ENCODE measurements at regions not wholly inside any gene's neighbourhood (a gene's known extent, or its start where the extent isn't known, plus 50 kb on each side); places are given as distances from the start of the nearest gene placed in this dataset.

GRCh38 chr3:43885908-43886618 lies 195.3 kb downstream of the ABHD5 start:
- TF ChIP-seq, protein P1, sequence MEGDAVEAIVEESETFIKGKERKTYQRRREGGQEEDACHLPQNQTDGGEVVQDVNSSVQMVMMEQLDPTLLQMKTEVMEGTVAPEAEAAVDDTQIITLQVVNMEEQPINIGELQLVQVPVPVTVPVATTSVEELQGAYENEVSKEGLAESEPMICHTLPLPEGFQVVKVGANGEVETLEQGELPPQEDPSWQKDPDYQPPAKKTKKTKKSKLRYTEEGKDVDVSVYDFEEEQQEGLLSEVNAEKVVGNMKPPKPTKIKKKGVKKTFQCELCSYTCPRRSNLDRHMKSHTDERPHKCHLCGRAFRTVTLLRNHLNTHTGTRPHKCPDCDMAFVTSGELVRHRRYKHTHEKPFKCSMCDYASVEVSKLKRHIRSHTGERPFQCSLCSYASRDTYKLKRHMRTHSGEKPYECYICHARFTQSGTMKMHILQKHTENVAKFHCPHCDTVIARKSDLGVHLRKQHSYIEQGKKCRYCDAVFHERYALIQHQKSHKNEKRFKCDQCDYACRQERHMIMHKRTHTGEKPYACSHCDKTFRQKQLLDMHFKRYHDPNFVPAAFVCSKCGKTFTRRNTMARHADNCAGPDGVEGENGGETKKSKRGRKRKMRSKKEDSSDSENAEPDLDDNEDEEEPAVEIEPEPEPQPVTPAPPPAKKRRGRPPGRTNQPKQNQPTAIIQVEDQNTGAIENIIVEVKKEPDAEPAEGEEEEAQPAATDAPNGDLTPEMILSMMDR (conservative IDR thresholded peaks at IDR 0.05; ENCODE audit: low read length) = no peak
- no peak for TF ChIP-seq EZH2phosphoT487 (IDR thresholded peaks at IDR 0.05; ENCODE audit: borderline replicate concordance)
- Histone ChIP-seq H3K4me1 (ENCODE audit: insufficient read depth, low read length, poor library complexity, severe bottlenecking) (no peaks in the 10 kb centered on the region), H3K36me3 (ENCODE audit: insufficient read depth, low read length) (no peaks in the 10 kb centered on the region), H4K20me1 (ENCODE audit: insufficient read depth, low read length, poor library complexity, severe bottlenecking) (no peaks in the 10 kb centered on the region), H3K9ac (ENCODE audit: low read depth, low read length, poor library complexity, severe bottlenecking) (no peak overlapping the region), H3K27me3 (ENCODE audit: insufficient read depth, low read length, poor library complexity, severe bottlenecking) (no peaks in the 10 kb centered on the region), H2AFZ (ENCODE audit: low read length) (no peak overlapping the region), H3K9me3 (ENCODE audit: insufficient read depth, low read depth, low read length) (no peaks in the 10 kb centered on the region), H3K79me2 (ENCODE audit: insufficient read depth, low read length) (no peaks in the 10 kb centered on the region), H3K9me2 (replicated peaks; ENCODE audit: low read depth, low read length) (no peaks in the 10 kb centered on the region), H3K4me2 (ENCODE audit: low read depth, low read length, poor library complexity, severe bottlenecking) (no peak overlapping the region), H3F3A (ENCODE audit: low read depth) (no peaks in the 10 kb centered on the region), H3K4me3 (ENCODE audit: low read length, poor library complexity, severe bottlenecking) (no peak overlapping the region)

- no peaks in the 10 kb centered on the region for H3K9me2 ChIP-seq (replicated peaks; ENCODE audit: low read depth, low read length)
- no peaks in the 10 kb centered on the region for H4K20me1 ChIP-seq (ENCODE audit: insufficient read depth, low read length, poor library complexity, severe bottlenecking)
- TF ChIP-seq, protein P1 (conservative IDR thresholded peaks at IDR 0.05; ENCODE audit: low read length) = no peak
- TF ChIP-seq EZH2phosphoT487 (IDR thresholded peaks at IDR 0.05; ENCODE audit: borderline replicate concordance) = no peak
- no peaks in the 10 kb centered on the region for H3K27me3 ChIP-seq (ENCODE audit: insufficient read depth, low read length, poor library complexity, severe bottlenecking)
- no peaks in the 10 kb centered on the region for H3K79me2 ChIP-seq (ENCODE audit: insufficient read depth, low read length)
- H3F3A ChIP-seq (ENCODE audit: low read depth) = no peaks in the 10 kb centered on the region
- H3K9ac ChIP-seq (ENCODE audit: low read depth, low read length, poor library complexity, severe bottlenecking) = no peak overlapping the region
- no peak overlapping the region for H3K4me2 ChIP-seq (ENCODE audit: low read depth, low read length, poor library complexity, severe bottlenecking)
- no peak overlapping the region for H2AFZ ChIP-seq (ENCODE audit: low read length)
- no peaks in the 10 kb centered on the region for H3K36me3 ChIP-seq (ENCODE audit: insufficient read depth, low read length)
- H3K9me3 ChIP-seq (ENCODE audit: insufficient read depth, low read depth, low read length) = no peaks in the 10 kb centered on the region
- H3K4me3 ChIP-seq (ENCODE audit: low read length, poor library complexity, severe bottlenecking) = no peak overlapping the region
- no peaks in the 10 kb centered on the region for H3K4me1 ChIP-seq (ENCODE audit: insufficient read depth, low read length, poor library complexity, severe bottlenecking)
Measured at GRCh38 chr3:43892061-43892460, 201.3 kb downstream of the ABHD5 start.

- Histone ChIP-seq H3K4me2 (ENCODE audit: low read depth, low read length, poor library complexity, severe bottlenecking) (no peak overlapping the region), H3K27me3 (ENCODE audit: insufficient read depth, low read length, poor library complexity, severe bottlenecking) (no peaks in the 10 kb centered on the region), H3K4me1 (ENCODE audit: insufficient read depth, low read length, poor library complexity, severe bottlenecking) (no peaks in the 10 kb centered on the region), H2AFZ (ENCODE audit: low read length) (no peak overlapping the region), H3K9me2 (replicated peaks; ENCODE audit: low read depth, low read length) (no peaks in the 10 kb centered on the region), H4K20me1 (ENCODE audit: insufficient read depth, low read length, poor library complexity, severe bottlenecking) (no peaks in the 10 kb centered on the region), H3K79me2 (ENCODE audit: insufficient read depth, low read length) (no peaks in the 10 kb centered on the region), H3K9ac (ENCODE audit: low read depth, low read length, poor library complexity, severe bottlenecking) (no peak overlapping the region), H3K9me3 (ENCODE audit: insufficient read depth, low read depth, low read length) (no peaks in the 10 kb centered on the region), H3K4me3 (ENCODE audit: low read length, poor library complexity, severe bottlenecking) (no peak overlapping the region), H3F3A (ENCODE audit: low read depth) (no peaks in the 10 kb centered on the region), H3K36me3 (ENCODE audit: insufficient read depth, low read length) (no peaks in the 10 kb centered on the region)
- TF ChIP-seq, protein P1 (conservative IDR thresholded peaks at IDR 0.05; ENCODE audit: low read length) = no peak
- no peak for TF ChIP-seq EZH2phosphoT487 (IDR thresholded peaks at IDR 0.05; ENCODE audit: borderline replicate concordance)
Measured at GRCh38 chr3:43892526-43892925, 201.8 kb downstream of the ABHD5 start.

Measured in Loucy (cell line).